Effector CD4-positive, alpha-beta T cell (primary cell): ENCODE measurements at regions not wholly inside any gene's neighbourhood (a gene's known extent, or its start where the extent isn't known, plus 50 kb on each side); places are given as distances from the start of the nearest gene placed in this dataset.

Experiments used
- DNase-seq: peaks from one replicate; pipeline ENCODE4 v3.0.0-alpha.2; 2020

- DNase-seq, result no peak
These were observed 886.7 kb upstream of the GHITM start for GRCh38 chr10:83252596-83252995.

GRCh38 chr10:83253011-83253671 lies 886.2 kb upstream of the GHITM start:
- DNase-seq, result no peak

GRCh38 chr10:83254698-83255097 lies 884.6 kb upstream of the GHITM start:
- DNase-seq, result no peak

- DNase-seq, result no peak
These were observed 876.9 kb upstream of the GHITM start for GRCh38 chr10:83262434-83262833.

GRCh38 chr10:83272666-83273434 lies 866.5 kb upstream of the GHITM start:
- no peak for DNase-seq

DNA sequence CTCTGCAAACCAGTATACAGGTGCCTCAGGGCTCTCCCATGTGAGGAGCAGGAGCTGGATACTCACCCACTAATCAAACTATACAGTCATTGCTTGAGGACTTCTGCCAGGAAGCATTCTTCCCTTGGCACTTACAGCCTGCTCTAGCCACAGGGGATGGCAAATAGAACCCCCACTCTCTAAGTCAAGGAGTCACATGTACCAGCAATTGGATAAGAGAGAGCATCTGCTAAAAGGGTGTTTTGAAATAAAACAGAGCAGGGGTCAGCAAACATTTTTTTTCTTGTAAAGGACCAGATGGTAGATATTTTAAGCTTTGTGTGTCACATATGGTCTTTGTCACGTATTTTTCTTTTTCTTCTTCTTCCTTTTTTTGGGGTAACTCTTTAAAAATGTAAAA lies 865.2 kb upstream of the GHITM start:
- DNase-seq, result no peak

- no peak for DNase-seq
These were observed 862.3 kb upstream of the GHITM start for GRCh38 chr10:83276971-83277370.

- DNase-seq, result no peak
These were observed 856.2 kb upstream of the GHITM start for GRCh38 chr10:83283151-83283550.

DNA sequence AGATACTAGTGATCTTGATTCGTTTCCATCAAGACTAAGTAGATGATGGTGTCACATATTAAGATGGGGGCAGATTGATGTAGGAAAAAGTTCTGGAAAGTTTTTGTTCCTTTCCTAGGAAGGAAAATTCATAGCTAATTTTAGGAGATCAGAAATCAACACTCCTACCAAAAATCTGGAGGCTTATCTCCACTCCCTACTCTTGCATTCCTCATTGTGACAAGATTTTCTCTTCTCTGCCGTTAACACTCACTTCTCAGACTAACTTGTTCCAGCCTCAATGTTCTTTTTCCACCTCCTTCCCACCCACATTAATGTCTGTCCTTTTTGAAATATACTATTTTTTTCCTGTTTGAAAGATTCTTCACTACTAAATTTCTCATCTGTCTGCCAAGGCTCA lies 851.9 kb upstream of the GHITM start:
- no peak for DNase-seq

DNA sequence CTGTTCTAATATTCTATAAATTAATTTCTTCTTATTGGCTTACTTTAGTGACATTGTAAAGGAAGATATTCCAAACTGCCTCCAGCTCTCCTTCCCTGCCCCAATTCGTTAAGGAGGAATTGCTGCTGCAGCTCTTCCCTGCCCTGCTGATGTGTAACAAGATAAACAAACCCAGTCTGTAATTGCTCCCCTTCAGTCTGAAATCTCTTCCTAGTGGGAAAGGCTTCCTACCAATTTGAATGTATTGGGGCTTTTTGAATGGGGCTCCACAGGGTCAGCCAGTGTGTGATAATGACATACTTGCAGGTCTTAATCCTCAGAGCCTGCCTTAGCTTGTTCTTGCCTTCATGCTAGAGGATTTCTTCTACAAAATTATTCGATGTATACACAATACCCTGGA lies 849.9 kb upstream of the GHITM start:
- no peak for DNase-seq

DNA sequence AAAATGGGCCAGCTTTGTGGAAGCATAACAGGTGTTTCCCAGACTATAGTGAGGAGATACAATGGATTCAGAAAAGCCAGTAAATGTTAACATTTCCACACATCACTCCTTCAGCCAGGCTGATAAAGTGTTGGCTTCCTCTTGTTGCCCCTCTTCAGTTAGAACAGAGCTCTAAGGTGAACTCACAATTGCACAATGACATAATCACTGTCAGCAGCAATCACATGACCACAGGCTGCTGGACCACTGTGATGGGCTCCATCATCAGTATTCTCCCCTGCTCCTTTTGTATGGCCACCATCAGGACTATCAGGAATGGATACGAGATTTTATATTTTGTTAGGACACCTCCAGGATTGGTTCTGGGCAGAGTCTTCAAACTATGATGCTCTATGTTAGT lies 849.4 kb upstream of the GHITM start:
- no peak for DNase-seq

DNA sequence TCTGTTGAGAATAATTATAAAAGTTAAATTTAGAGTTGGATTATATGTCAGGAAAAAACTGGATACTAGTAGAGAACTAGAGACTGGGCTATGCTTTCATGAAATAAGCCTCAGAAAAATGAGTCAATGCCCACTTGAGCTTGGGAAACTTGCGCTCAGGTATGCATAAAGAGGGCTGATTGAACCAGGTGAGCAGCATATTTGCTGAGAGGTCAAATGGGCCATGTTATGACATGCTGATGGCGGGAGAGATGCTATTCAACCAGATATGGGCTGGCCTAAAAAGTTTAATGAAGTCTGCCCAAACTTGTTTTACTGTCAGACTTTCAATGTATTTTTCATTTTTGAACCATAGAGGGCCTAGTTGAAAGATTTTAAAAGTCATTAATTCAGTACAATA lies 837.6 kb upstream of the GHITM start:
- no peak for DNase-seq

- DNase-seq, result no peak
These were observed 836.7 kb upstream of the GHITM start for GRCh38 chr10:83302623-83303022.

DNA sequence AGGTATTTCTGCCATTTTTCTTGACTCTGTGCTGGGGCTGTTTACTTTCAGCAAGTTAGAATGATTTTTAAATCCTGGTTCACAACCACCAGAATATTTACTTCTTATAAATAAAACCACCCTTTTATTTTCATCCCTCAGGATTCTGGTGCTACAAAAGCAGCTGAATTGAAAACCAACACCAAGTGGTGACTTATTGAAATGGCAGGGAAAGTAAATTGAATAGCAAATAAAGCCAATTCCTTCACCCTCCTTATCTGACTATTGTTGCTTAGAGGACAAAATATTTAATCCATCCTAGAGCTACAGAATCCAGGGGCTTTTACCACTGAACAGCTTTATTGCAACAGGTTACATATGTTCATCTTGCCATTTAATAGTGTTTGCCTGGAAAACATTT lies 828.6 kb upstream of the GHITM start:
- DNase-seq, result no peak

- no peak for DNase-seq
These were observed 826.7 kb upstream of the GHITM start for GRCh38 chr10:83312570-83312969.

DNA sequence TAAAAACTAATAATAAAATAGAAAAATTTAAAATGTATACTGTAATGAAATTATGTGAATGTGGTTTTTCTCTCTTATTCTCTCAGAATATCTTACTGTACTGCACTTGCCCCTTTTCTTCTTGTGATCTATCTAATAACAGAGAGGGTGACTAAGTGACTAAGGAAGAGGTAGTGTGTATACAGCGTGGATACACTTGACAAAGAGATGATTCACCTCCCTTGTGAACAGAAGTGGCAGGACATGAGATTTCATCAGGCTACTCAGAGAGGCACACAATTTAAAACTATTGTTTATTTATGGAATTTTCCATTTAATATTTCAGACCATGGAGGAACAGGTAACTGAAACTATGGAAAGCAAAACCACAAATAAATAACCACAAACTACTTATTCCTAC lies 806.6 kb upstream of the GHITM start:
- no peak for DNase-seq

GRCh38 chr10:83333566-83333965 lies 805.7 kb upstream of the GHITM start:
- no peak for DNase-seq

GRCh38 chr10:83343676-83344075 lies 795.6 kb upstream of the GHITM start:
- DNase-seq, result no peak

- DNase-seq, result no peak
These were observed 792.9 kb upstream of the GHITM start for GRCh38 chr10:83346266-83346910.

DNA sequence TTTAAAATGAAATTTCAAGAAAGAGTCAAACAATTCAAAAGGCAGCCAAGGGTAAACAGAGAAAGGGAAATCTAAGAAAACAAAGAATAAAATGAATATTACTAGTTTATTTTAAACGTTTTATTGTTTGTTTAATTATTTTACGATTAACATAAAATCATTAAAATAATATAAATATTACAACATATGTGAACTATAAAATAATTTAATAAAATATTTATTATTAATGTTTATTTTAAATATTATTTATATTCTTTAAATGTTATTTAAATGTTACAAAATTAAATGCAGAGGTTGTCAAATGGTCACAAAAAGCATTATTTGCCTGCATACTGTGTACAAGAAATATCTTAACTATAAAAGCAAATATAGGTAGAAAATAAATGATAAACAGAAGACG lies 786.7 kb upstream of the GHITM start:
- DNase-seq, result no peak

DNA sequence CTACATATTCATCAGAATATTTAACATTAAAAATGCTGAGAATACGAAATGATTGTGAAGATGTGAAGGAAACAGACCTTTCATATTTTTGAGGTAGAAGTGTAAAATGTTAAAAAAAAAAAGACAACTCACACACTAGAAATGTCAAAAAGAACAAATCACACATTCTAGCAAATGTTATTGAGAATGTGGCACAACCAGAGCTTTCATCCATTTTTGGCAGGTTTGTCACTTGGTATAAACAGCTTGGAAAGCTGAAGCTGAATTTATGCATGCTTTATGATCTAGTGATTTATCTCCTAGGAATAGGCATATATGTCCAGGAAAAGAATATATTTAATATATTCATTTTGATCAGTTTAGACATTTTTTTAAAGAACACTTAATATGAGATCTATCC lies 784.9 kb upstream of the GHITM start:
- no peak for DNase-seq

- DNase-seq, result no peak
These were observed 782.3 kb upstream of the GHITM start for GRCh38 chr10:83357004-83357403.

DNA sequence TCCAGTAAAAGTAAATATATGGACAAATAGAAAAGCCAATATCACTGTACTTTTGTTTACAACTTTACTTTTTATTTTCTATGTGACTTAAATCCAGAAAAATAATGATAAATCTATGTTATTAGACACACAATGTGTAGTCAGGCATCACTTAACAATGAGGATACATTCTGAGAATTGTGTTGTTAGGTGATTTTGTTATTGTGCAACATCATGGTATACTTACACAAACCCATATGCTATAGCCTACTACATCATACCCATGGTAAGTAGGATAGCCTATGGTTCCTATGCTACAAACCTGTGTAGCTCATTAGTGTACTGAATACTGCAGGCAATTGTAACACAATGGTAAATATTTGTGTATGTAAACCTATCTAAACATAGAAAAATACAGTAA lies 781.7 kb upstream of the GHITM start:
- no peak for DNase-seq

GRCh38 chr10:83367036-83367435 lies 772.3 kb upstream of the GHITM start:
- DNase-seq, result no peak
